SK-N-SH treated with all-trans-retinoic acid at 6 μM for 48 hours (cell line): ENCODE measurements at regions not wholly inside any gene's neighbourhood (a gene's known extent, or its start where the extent isn't known, plus 50 kb on each side); places are given as distances from the start of the nearest gene placed in this dataset.

Source experiments
- ATAC-seq: fragments of 200-7000 bp; cut with Tn5 transposase; 3 replicates; pipeline ENCODE4 v1.9.1; 2020; ENCODE audit warnings: mild to moderate bottlenecking, moderate library complexity
- ARNTL ChIP-seq: fragments of 450-650 bp; formaldehyde crosslinking; IDR thresholded peaks from 2 replicates; pipeline ENCODE4 v1.5.0; 2020; ENCODE audit warnings: low read depth, mild to moderate bottlenecking, moderate library complexity, borderline replicate concordance
- BACH2 ChIP-seq: fragments of 250-450 bp; sonication (Bioruptor Pico); IDR thresholded peaks from 2 replicates; pipeline ENCODE4 v1.9.0; 2021; ENCODE audit warnings: mild to moderate bottlenecking, borderline replicate concordance
- CSDC2 ChIP-seq: fragments of 250-450 bp; sonication (Bioruptor Pico); IDR thresholded peaks from 2 replicates; pipeline ENCODE4 v1.5.0; 2020; ENCODE audit warnings: mild to moderate bottlenecking, moderate library complexity
- ESRRG ChIP-seq: fragments of 250-450 bp; sonication (Bioruptor Pico); IDR thresholded peaks from 2 replicates; pipeline ENCODE4 v1.6.1; 2021; ENCODE audit warnings: mild to moderate bottlenecking
- GLIS3 ChIP-seq: fragments of 250-450 bp; sonication (Bioruptor Pico); IDR thresholded peaks from 2 replicates; pipeline ENCODE4 v1.5.0; 2020; ENCODE audit warnings: mild to moderate bottlenecking, moderate library complexity
- ISL1 ChIP-seq: fragments of 250-450 bp; sonication (Bioruptor Pico); IDR thresholded peaks from 2 replicates; pipeline ENCODE4 v2.1.2; 2022; ENCODE audit warnings: mild to moderate bottlenecking, moderate library complexity
- OSR1 ChIP-seq: fragments of 250-450 bp; sonication (Bioruptor Pico); IDR thresholded peaks from 2 replicates; pipeline ENCODE4 v1.8.0; 2022; ENCODE audit warnings: moderate library complexity, mild to moderate bottlenecking, inconsistent platforms
- PPARA ChIP-seq: fragments of 250-450 bp; sonication (Bioruptor Pico); IDR thresholded peaks from 2 replicates; pipeline ENCODE4 v1.5.0; 2020; ENCODE audit warnings: mild to moderate bottlenecking, borderline replicate concordance
- RARB ChIP-seq: fragments of 250-450 bp; sonication (Bioruptor Pico); IDR thresholded peaks from 2 replicates; pipeline ENCODE4 v1.8.0; 2021; ENCODE audit warnings: mild to moderate bottlenecking, moderate library complexity
- SNAI2 ChIP-seq: fragments of 250-450 bp; sonication (Bioruptor Pico); IDR thresholded peaks from 2 replicates; pipeline ENCODE4 v1.5.0; 2020; ENCODE audit warnings: mild to moderate bottlenecking, moderate library complexity
- TCF4 ChIP-seq: fragments of 250-450 bp; sonication (Bioruptor Pico); IDR thresholded peaks from 2 replicates; pipeline ENCODE4 v1.8.0; 2021; ENCODE audit warnings: mild to moderate bottlenecking, moderate library complexity, borderline replicate concordance
- TOX ChIP-seq: fragments of 250-450 bp; sonication (Bioruptor Pico); IDR thresholded peaks from 2 replicates; pipeline ENCODE4 v1.8.0; 2021; ENCODE audit warnings: mild to moderate bottlenecking, moderate library complexity, borderline replicate concordance
- ZC3H10 ChIP-seq: fragments of 250-450 bp; sonication (Bioruptor Pico); IDR thresholded peaks from 2 replicates; pipeline ENCODE4 v1.5.1; 2021; ENCODE audit warnings: mild to moderate bottlenecking, moderate library complexity
- ZFP3 ChIP-seq: fragments of 250-450 bp; sonication (Bioruptor Pico); IDR thresholded peaks from 2 replicates; pipeline ENCODE4 v1.5.0; 2020; ENCODE audit warnings: mild to moderate bottlenecking, moderate library complexity
- ZFP30 ChIP-seq: fragments of 450-650 bp; formaldehyde crosslinking; IDR thresholded peaks from 2 replicates; pipeline ENCODE4 v1.5.0; 2022; ENCODE audit warnings: mild to moderate bottlenecking, moderate library complexity
- ZNF565 ChIP-seq: fragments of 450-650 bp; formaldehyde crosslinking; conservative IDR thresholded peaks from 2 replicates; pipeline ENCODE4 v1.5.0; 2020; ENCODE audit warnings: low read depth, mild to moderate bottlenecking, moderate library complexity
- ZNF70 ChIP-seq: fragments of 450-650 bp; formaldehyde crosslinking; IDR thresholded peaks from 2 replicates; pipeline ENCODE4 v1.5.0; 2020; ENCODE audit warnings: mild to moderate bottlenecking, moderate library complexity
- ZNF8 ChIP-seq: fragments of 450-650 bp; formaldehyde crosslinking; IDR thresholded peaks from 2 replicates; pipeline ENCODE4 v1.5.0; 2020; ENCODE audit warnings: mild to moderate bottlenecking, moderate library complexity
- TF ChIP-seq, protein P1 (sequence below): fragments of 250-450 bp; sonication (Bioruptor Pico); IDR thresholded peaks from 2 replicates; pipeline ENCODE4 v1.5.0; 2020; ENCODE audit warnings: mild to moderate bottlenecking, moderate library complexity
- TF ChIP-seq, protein P2 (sequence below): fragments of 250-450 bp; sonication (Bioruptor Pico); IDR thresholded peaks from 2 replicates; pipeline ENCODE4 v1.5.1; 2020; ENCODE audit warnings: low read depth, mild to moderate bottlenecking, moderate library complexity
- TF ChIP-seq, protein P3 (sequence below): fragments of 250-450 bp; sonication (Bioruptor Pico); IDR thresholded peaks from 2 replicates; pipeline ENCODE4 v1.5.1; 2021; ENCODE audit warnings: mild to moderate bottlenecking, moderate library complexity

DNA sequence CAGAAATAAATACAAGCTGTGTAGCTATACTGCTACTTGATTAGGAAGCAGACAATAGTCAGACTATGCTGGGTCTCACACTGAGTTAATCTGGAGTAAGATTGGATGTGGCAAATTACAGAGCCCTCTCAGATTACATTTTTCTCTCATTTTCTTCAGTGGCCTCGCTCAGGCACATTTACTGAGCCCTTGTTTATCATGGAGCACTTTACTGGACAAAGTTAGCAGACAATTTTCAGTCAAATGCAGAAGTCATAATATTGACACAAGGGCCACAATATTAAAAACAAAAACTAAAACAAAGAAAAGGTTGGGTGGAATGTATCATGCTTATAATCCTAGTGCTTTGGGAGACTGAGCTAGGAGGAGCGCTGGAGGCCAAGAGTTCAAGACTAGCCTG, 95.0 kb upstream of the MAP3K7 start:
- no peak for ATAC-seq
- no peak for TF ChIP-seq ZC3H10 (CRISPR knock-in tag)
- no peak for TF ChIP-seq ZFP30 (CRISPR knock-in tag)
- TF ChIP-seq, protein P1, sequence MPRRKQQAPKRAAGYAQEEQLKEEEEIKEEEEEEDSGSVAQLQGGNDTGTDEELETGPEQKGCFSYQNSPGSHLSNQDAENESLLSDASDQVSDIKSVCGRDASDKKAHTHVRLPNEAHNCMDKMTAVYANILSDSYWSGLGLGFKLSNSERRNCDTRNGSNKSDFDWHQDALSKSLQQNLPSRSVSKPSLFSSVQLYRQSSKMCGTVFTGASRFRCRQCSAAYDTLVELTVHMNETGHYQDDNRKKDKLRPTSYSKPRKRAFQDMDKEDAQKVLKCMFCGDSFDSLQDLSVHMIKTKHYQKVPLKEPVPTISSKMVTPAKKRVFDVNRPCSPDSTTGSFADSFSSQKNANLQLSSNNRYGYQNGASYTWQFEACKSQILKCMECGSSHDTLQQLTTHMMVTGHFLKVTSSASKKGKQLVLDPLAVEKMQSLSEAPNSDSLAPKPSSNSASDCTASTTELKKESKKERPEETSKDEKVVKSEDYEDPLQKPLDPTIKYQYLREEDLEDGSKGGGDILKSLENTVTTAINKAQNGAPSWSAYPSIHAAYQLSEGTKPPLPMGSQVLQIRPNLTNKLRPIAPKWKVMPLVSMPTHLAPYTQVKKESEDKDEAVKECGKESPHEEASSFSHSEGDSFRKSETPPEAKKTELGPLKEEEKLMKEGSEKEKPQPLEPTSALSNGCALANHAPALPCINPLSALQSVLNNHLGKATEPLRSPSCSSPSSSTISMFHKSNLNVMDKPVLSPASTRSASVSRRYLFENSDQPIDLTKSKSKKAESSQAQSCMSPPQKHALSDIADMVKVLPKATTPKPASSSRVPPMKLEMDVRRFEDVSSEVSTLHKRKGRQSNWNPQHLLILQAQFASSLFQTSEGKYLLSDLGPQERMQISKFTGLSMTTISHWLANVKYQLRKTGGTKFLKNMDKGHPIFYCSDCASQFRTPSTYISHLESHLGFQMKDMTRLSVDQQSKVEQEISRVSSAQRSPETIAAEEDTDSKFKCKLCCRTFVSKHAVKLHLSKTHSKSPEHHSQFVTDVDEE (CRISPR knock-in tag): no peak
- no peak for TF ChIP-seq OSR1 (CRISPR knock-in tag)
- TF ChIP-seq ISL1 (CRISPR knock-in tag): no peak
- TF ChIP-seq SNAI2 (CRISPR knock-in tag): no peak
- no peak for TF ChIP-seq ZNF70 (CRISPR knock-in tag)
- no peak for TF ChIP-seq TCF4 (CRISPR knock-in tag)
- TF ChIP-seq ARNTL: no peak
- TF ChIP-seq ZNF565 (CRISPR knock-in tag): no peak
- no peak for TF ChIP-seq RARB (CRISPR knock-in tag)
- no peak for TF ChIP-seq BACH2 (CRISPR knock-in tag)
- TF ChIP-seq, protein P2, sequence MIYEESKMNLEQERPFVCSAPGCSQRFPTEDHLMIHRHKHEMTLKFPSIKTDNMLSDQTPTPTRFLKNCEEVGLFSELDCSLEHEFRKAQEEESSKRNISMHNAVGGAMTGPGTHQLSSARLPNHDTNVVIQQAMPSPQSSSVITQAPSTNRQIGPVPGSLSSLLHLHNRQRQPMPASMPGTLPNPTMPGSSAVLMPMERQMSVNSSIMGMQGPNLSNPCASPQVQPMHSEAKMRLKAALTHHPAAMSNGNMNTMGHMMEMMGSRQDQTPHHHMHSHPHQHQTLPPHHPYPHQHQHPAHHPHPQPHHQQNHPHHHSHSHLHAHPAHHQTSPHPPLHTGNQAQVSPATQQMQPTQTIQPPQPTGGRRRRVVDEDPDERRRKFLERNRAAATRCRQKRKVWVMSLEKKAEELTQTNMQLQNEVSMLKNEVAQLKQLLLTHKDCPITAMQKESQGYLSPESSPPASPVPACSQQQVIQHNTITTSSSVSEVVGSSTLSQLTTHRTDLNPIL: no peak
- TF ChIP-seq GLIS3: no peak
- TF ChIP-seq TOX (CRISPR knock-in tag): no peak

DNA sequence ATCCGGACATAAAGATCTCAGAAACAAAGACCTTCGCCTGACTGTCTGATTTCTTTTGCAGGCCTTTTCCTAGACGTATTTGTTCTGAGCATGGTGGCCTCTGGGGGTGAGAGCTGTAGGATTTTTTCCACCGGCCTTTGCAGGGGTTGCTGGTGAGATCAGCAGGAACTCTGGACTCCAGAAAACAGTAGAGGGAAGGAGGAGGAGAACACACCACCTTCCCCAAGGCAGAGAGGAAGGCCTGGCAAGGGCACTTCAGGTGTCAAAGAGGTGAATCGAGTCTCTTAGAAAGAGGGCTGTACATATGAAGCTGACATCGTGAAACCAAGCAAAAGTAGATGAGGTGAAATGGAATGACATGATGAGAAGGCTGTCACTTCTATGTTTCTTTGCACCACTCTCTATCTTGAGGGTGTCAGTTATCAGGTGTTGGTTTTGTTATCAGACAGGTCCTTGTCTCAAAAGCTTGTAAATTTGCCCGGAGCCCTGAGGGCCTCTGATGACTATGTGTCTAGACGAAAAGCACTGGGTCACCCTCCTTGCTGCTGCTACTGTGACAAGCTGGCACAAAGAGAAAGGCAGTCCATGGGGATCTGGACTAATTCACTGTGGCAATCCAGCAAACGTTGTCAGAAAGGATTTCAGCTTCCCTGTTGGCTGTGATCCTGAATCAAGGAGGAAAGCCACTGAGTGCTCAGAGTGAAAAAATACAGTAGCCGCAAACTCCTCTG, 91.3 kb upstream of the MAP3K7 start:
- TF ChIP-seq ISL1 (CRISPR knock-in tag): no peak
- no peak for TF ChIP-seq GLIS3
- TF ChIP-seq, protein P3, sequence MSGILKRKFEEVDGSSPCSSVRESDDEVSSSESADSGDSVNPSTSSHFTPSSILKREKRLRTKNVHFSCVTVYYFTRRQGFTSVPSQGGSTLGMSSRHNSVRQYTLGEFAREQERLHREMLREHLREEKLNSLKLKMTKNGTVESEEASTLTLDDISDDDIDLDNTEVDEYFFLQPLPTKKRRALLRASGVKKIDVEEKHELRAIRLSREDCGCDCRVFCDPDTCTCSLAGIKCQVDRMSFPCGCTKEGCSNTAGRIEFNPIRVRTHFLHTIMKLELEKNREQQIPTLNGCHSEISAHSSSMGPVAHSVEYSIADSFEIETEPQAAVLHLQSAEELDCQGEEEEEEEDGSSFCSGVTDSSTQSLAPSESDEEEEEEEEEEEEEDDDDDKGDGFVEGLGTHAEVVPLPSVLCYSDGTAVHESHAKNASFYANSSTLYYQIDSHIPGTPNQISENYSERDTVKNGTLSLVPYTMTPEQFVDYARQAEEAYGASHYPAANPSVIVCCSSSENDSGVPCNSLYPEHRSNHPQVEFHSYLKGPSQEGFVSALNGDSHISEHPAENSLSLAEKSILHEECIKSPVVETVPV (CRISPR knock-in tag): no peak
- TF ChIP-seq, protein P1 (CRISPR knock-in tag): no peak
- no peak for TF ChIP-seq ARNTL
- no peak for TF ChIP-seq ZFP3
- TF ChIP-seq, protein P2: no peak
- TF ChIP-seq BACH2 (CRISPR knock-in tag): no peak
- no peak for TF ChIP-seq SNAI2 (CRISPR knock-in tag)
- no peak for TF ChIP-seq ZC3H10 (CRISPR knock-in tag)
- TF ChIP-seq TCF4 (CRISPR knock-in tag): no peak
- TF ChIP-seq ESRRG (CRISPR knock-in tag): no peak
- no peak for TF ChIP-seq PPARA (CRISPR knock-in tag)
- no peak for TF ChIP-seq CSDC2
- no peak for TF ChIP-seq ZNF565 (CRISPR knock-in tag)
- TF ChIP-seq ZNF8 (CRISPR knock-in tag): no peak
- TF ChIP-seq RARB (CRISPR knock-in tag): no peak
- TF ChIP-seq ZNF70 (CRISPR knock-in tag): no peak
- ATAC-seq: no peak
